GM10248 (cell line): ENCODE measurements at regions not wholly inside any gene's neighbourhood (a gene's known extent, or its start where the extent isn't known, plus 50 kb on each side); places are given as distances from the start of the nearest gene placed in this dataset.

Experiments
- CTCF ChIA-PET: fragments of 300-600 bp; sonication (Branson Sonifier 250); formaldehyde crosslinking; extraction: SDS; loops from one replicate; lab custom pipeline; 2021; ENCODE audit warnings: antibody characterized with exemption; lab: Yijun Ruan, JAX
- POLR2A ChIA-PET: fragments of 350-650 bp; sonication (Branson Sonifier 250); formaldehyde crosslinking; extraction: SDS; loops from one replicate; lab custom pipeline; 2020; ENCODE audit warnings: antibody characterized with exemption; lab: Yijun Ruan, JAX
- DNase-seq: peaks from one replicate; pipeline ENCODE4 v3.0.0; 2012; ENCODE audit errors: extremely low spot score
- CTCF ChIP-seq: IDR thresholded peaks from 2 replicates; pipeline ENCODE4 v1.5.1; 2012; ENCODE audit warnings: mild to moderate bottlenecking, low read depth; ENCODE audit errors: extremely low read depth, missing control alignments, control extremely low read depth

GRCh38 chr2:78120275-78120674 lies 598.1 kb upstream of the LRRTM4 start:
- TF ChIP-seq CTCF, result no peak
- ChIA-PET CTCF (no interaction called here), POLR2A (no interaction called here)
- DNase-seq, result no peak

GRCh38 chr2:78125042-78125441 lies 602.9 kb upstream of the LRRTM4 start:
- CTCF ChIA-PET, result no interaction called here
- no peak for DNase-seq
- no peak for TF ChIP-seq CTCF
- POLR2A ChIA-PET, result no interaction called here

- ChIA-PET POLR2A (no interaction called here), CTCF (no interaction called here)
- DNase-seq, result no peak
- no peak for TF ChIP-seq CTCF
Measured at GRCh38 chr2:78127424-78127823, 605.2 kb upstream of the LRRTM4 start.

- DNase-seq, result no peak
- CTCF ChIA-PET, result no interaction called here
- no peak for TF ChIP-seq CTCF
- POLR2A ChIA-PET, result no interaction called here
Measured at GRCh38 chr2:78132391-78133370, 610.5 kb upstream of the LRRTM4 start.

GRCh38 chr2:78145395-78145996 lies 623.3 kb upstream of the LRRTM4 start:
- ChIA-PET CTCF (no interaction called here), POLR2A (no interaction called here)
- no peak for TF ChIP-seq CTCF
- no peak for DNase-seq

- ChIA-PET POLR2A (no interaction called here), CTCF (interaction anchor here (1.4 kb wide), 1 partner anchor 28 kb away, joined by 3 read pairs; no protein-coding TSS in a partner anchor)
- no peak for TF ChIP-seq CTCF
- DNase-seq, result no peak
Measured at GRCh38 chr2:78145997-78146722, 624.0 kb upstream of the LRRTM4 start.
